Endothelial cell of umbilical vein (primary cell): ENCODE measurements at regions not wholly inside any gene's neighbourhood (a gene's known extent, or its start where the extent isn't known, plus 50 kb on each side); places are given as distances from the start of the nearest gene placed in this dataset.

Experiments used
- EZH2 ChIP-seq: IDR thresholded peaks from 2 replicates; pipeline ENCODE4 v1.6.1; 2012; ENCODE audit warnings: borderline replicate concordance, low read depth, mild to moderate bottlenecking, moderate library complexity, low read length, inconsistent platforms; ENCODE audit not compliant: severe bottlenecking
- POLR2AphosphoS5 ChIP-seq: IDR thresholded peaks from 2 replicates; pipeline ENCODE4 v1.6.1; 2012; ENCODE audit warnings: low read depth, mild to moderate bottlenecking, control low read depth, low read length, moderate library complexity; ENCODE audit not compliant: insufficient read depth

DNA sequence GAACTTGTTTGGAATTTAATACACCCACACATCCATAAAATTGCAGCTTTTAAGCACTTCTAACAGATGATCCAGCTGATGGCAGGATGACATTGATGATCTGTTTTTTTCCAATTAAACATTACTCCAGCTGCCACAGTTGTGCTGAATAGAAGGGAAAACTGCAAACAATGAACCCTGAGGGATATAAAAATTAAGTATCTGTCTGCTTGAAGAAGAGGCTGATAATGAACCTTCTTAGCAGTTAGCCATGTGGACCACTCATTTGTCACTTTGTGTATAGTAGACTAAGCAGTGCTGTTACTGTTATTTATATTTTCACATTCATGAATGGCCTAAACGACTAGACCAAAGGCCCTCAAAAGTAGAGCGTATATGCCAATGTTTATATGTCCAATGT, 1201.0 kb upstream of the LRRTM1 start:
- TF ChIP-seq POLR2AphosphoS5 (no peak), EZH2 (no peak)
